Mesenchymal stem cell (in vitro differentiated cells and primary cell): ENCODE measurements at regions not wholly inside any gene's neighbourhood (a gene's known extent, or its start where the extent isn't known, plus 50 kb on each side); places are given as distances from the start of the nearest gene placed in this dataset.

Experiments
- DNase-seq: peaks from one replicate; pipeline ENCODE4 v3.0.0-alpha.2; 2013
- H2AFZ ChIP-seq: one replicate; pipeline ENCODE4 v1.6.1; 2013; ENCODE audit warnings: low read depth, mild to moderate bottlenecking, control low read depth, inconsistent platforms, low read length, moderate library complexity
- H2AK5ac ChIP-seq: 2 replicates; pipeline ENCODE4 v1.6.1; 2013; ENCODE audit warnings: low read length, moderate library complexity, mild to moderate bottlenecking, inconsistent platforms; ENCODE audit not compliant: severe bottlenecking
- H2BK120ac ChIP-seq: one replicate; pipeline ENCODE4 v1.6.1; 2013; ENCODE audit warnings: low read depth, mild to moderate bottlenecking, inconsistent platforms, low read length, moderate library complexity
- H2BK12ac ChIP-seq, 2 experiments: one replicate each; pipeline ENCODE4 v1.6.1; 2013; ENCODE audit warnings: inconsistent platforms in 2 of 2, low read length in 2 of 2, mild to moderate bottlenecking in 2 of 2, moderate library complexity in 2 of 2, control low read depth in 1 of 2
- H2BK15ac ChIP-seq: one replicate; pipeline ENCODE4 v1.6.1; 2013; ENCODE audit warnings: mild to moderate bottlenecking, low read depth, inconsistent platforms; ENCODE audit not compliant: poor library complexity, severe bottlenecking
- H2BK5ac ChIP-seq: 2 replicates; pipeline ENCODE4 v1.6.1; 2013; ENCODE audit warnings: low read depth, mild to moderate bottlenecking, low read length, control low read depth, inconsistent platforms; ENCODE audit not compliant: poor library complexity, severe bottlenecking
- H3K14ac ChIP-seq, 2 experiments: one replicate each; pipeline ENCODE4 v1.6.1; 2013; ENCODE audit warnings: inconsistent platforms in 2 of 2, low read length in 2 of 2, control low read depth in 1 of 2, mild to moderate bottlenecking in 1 of 2, moderate library complexity in 1 of 2
- H3K18ac ChIP-seq, 2 experiments: one replicate each; pipeline ENCODE4 v1.6.1; 2013; ENCODE audit warnings: inconsistent platforms in 2 of 2, low read length in 2 of 2, control low read depth in 1 of 2, low read depth in 1 of 2, mild to moderate bottlenecking in 1 of 2
- H3K23ac ChIP-seq, 2 experiments: one replicate each; pipeline ENCODE4 v1.6.1; 2013; ENCODE audit warnings: inconsistent platforms in 2 of 2, low read length in 2 of 2, mild to moderate bottlenecking in 2 of 2, moderate library complexity in 2 of 2, control low read depth in 1 of 2
- H3K27ac ChIP-seq: 2 replicates; pipeline ENCODE4 v1.5.1; 2013; ENCODE audit warnings: mild to moderate bottlenecking, moderate library complexity, low read length, control low read depth, inconsistent platforms; ENCODE audit not compliant: poor library complexity, severe bottlenecking
- H3K27me3 ChIP-seq, 2 experiments: 2 replicates each; pipeline versions ENCODE4 v1.6.1 to v1.7.0; 2013; ENCODE audit warnings: low read length in 2 of 2, mild to moderate bottlenecking in 2 of 2, moderate library complexity in 2 of 2, control low read depth in 1 of 2, inconsistent platforms in 1 of 2; ENCODE audit not compliant: control insufficient read depth in 1 of 2, insufficient read depth in 1 of 2
- H3K36me3 ChIP-seq, 2 experiments: 2 replicates each; pipeline versions ENCODE4 v1.6.1 to v1.7.0; 2013; ENCODE audit warnings: low read length in 2 of 2, control low read depth in 1 of 2, inconsistent platforms in 1 of 2, low read depth in 1 of 2, mild to moderate bottlenecking in 1 of 2; ENCODE audit not compliant: insufficient read depth in 2 of 2, control insufficient read depth in 1 of 2
- H3K4ac ChIP-seq, 2 experiments: one replicate each; pipeline ENCODE4 v1.6.1; 2013; ENCODE audit warnings: inconsistent platforms in 2 of 2, low read length in 2 of 2, mild to moderate bottlenecking in 2 of 2, moderate library complexity in 2 of 2, control low read depth in 1 of 2, low read depth in 1 of 2
- H3K4me1 ChIP-seq: 2 replicates; pipeline ENCODE4 v1.6.1; 2013; ENCODE audit warnings: low read depth, low read length, control low read depth; ENCODE audit not compliant: control insufficient read depth, insufficient read depth
- H3K4me2 ChIP-seq: 2 replicates; pipeline ENCODE4 v1.6.1; 2013; ENCODE audit warnings: low read length, mild to moderate bottlenecking, inconsistent platforms; ENCODE audit not compliant: poor library complexity, severe bottlenecking
- H3K4me3 ChIP-seq, 2 experiments: 2 replicates each; pipeline versions ENCODE4 v1.5.1 to v1.7.0; 2013; ENCODE audit warnings: low read length in 2 of 2, mild to moderate bottlenecking in 2 of 2, control low read depth in 1 of 2, low read depth in 1 of 2; ENCODE audit not compliant: insufficient read depth in 1 of 2
- H3K79me1 ChIP-seq: replicated peaks from 2 replicates; pipeline ENCODE4 v1.6.1; 2013; ENCODE audit warnings: mild to moderate bottlenecking, control low read depth, low read length, inconsistent platforms; ENCODE audit not compliant: poor library complexity, severe bottlenecking
- H3K9ac ChIP-seq: 2 replicates; pipeline ENCODE4 v1.7.0; 2013; ENCODE audit warnings: mild to moderate bottlenecking, low read length, moderate library complexity
- H3K9me3 ChIP-seq: 2 replicates; pipeline ENCODE4 v1.7.0; 2013; ENCODE audit warnings: mild to moderate bottlenecking, low read length; ENCODE audit not compliant: control insufficient read depth
- H4K8ac ChIP-seq: one replicate; pipeline ENCODE4 v1.6.1; 2013; ENCODE audit warnings: inconsistent platforms, mild to moderate bottlenecking, low read length, moderate library complexity
- H4K91ac ChIP-seq: one replicate; pipeline ENCODE4 v1.6.1; 2013; ENCODE audit warnings: mild to moderate bottlenecking, low read length, inconsistent platforms
- WGBS: methylation state at CpG from one replicate; pipeline ENCODE4 v1.1.7; 2013; ENCODE audit warnings: mixed read lengths; 5-methylcytosine and 5-hydroxymethylcytosine counted together

GRCh38 chr15:72953306-72953705, 99.0 kb upstream of the NEO1 start:
- H3K18ac ChIP-seq = no peak overlapping the region

GRCh38 chr15:72952151-72952550, 100.1 kb upstream of the NEO1 start:
- no peak for DNase-seq
- H3K18ac ChIP-seq = no peak overlapping the region
- H2BK15ac ChIP-seq = no peak overlapping the region
- WGBS = 100% methylated on average over 1 of the region's 1 CpG
- H4K91ac ChIP-seq = no peak overlapping the region
- no peak overlapping the region for H3K9ac ChIP-seq
- no peak overlapping the region for H3K27ac ChIP-seq
- H3K36me3 ChIP-seq = no peaks in the 10 kb centered on the region
- no peak overlapping the region for H3K4ac ChIP-seq
- H2AFZ ChIP-seq = no peak overlapping the region
- H3K79me1 ChIP-seq = no peaks in the 10 kb centered on the region
- peaks cover 8% of the 10 kb centered on the region for H3K9me3 ChIP-seq
- no peaks in the 10 kb centered on the region for H3K4me1 ChIP-seq
- H3K27me3 ChIP-seq = peaks cover 0 to 4% of the 10 kb centered on the region in 2 experiments
- H3K14ac ChIP-seq = no peak overlapping the region
- no peak overlapping the region for H3K4me2 ChIP-seq
- no peak overlapping the region for H3K23ac ChIP-seq
- no peak overlapping the region for H2BK5ac ChIP-seq
- no peak overlapping the region for H4K8ac ChIP-seq
- H3K4me3 ChIP-seq = no peak overlapping the region
- no peak overlapping the region for H2BK12ac ChIP-seq
- H2BK120ac ChIP-seq = no peak overlapping the region
- no peak overlapping the region for H2AK5ac ChIP-seq

More at GRCh38 chr15:72953306-72953705, 99.0 kb upstream of the NEO1 start:
- no peak overlapping the region for H2BK12ac ChIP-seq
- no peaks in the 10 kb centered on the region for H3K4me1 ChIP-seq
- no peak overlapping the region for H2BK15ac ChIP-seq
- no peak overlapping the region for H3K14ac ChIP-seq
- H3K27me3 ChIP-seq = peaks cover 0 to 4% of the 10 kb centered on the region in 2 experiments
- H3K9ac ChIP-seq = no peak overlapping the region
- no peak overlapping the region for H3K27ac ChIP-seq
- H3K36me3 ChIP-seq = no peaks in the 10 kb centered on the region
- H2BK120ac ChIP-seq = no peak overlapping the region
- H2AFZ ChIP-seq = no peak overlapping the region
- no peak overlapping the region for H2BK5ac ChIP-seq
- DNase-seq = no peak
- H3K9me3 ChIP-seq = no peaks in the 10 kb centered on the region
- H3K4ac ChIP-seq = no peak overlapping the region
- no peak overlapping the region for H3K4me2 ChIP-seq
- H3K4me3 ChIP-seq = no peak overlapping the region
- no peak overlapping the region for H2AK5ac ChIP-seq
- no peaks in the 10 kb centered on the region for H3K79me1 ChIP-seq
- no peak overlapping the region for H3K23ac ChIP-seq
- no peak overlapping the region for H4K91ac ChIP-seq
- 95% methylated on average over 5 of the region's 6 CpGs for WGBS
- no peak overlapping the region for H4K8ac ChIP-seq

- Histone ChIP-seq H3K79me1 (no peaks in the 10 kb centered on the region), H2BK5ac (no peak overlapping the region), H3K9ac (no peak overlapping the region), H4K91ac (no peak overlapping the region), H2AK5ac (no peak overlapping the region), H3K27ac (no peak overlapping the region), H3K18ac (no peak overlapping the region), H3K4me3 (no peak overlapping the region), H3K36me3 (no peaks in the 10 kb centered on the region), H2BK15ac (no peak overlapping the region), H3K14ac (no peak overlapping the region), H2AFZ (no peak overlapping the region), H3K4me1 (no peaks in the 10 kb centered on the region), H2BK120ac (no peak overlapping the region), H2BK12ac (no peak overlapping the region), H3K9me3 (peaks cover 13% of the 10 kb centered on the region), H4K8ac (no peak overlapping the region), H3K4ac (no peak overlapping the region), H3K4me2 (no peak overlapping the region), H3K27me3 (peaks cover 5 to 14% of the 10 kb centered on the region in 2 experiments), H3K23ac (no peak overlapping the region)
- no peak for DNase-seq
Measured at GRCh38 chr15:72948662-72949061, 103.6 kb upstream of the NEO1 start.

- Histone ChIP-seq H3K4me1 (no peaks in the 10 kb centered on the region), H3K23ac (no peak overlapping the region), H2BK120ac (no peak overlapping the region), H3K9me3 (peaks cover 13% of the 10 kb centered on the region), H4K91ac (no peak overlapping the region), H4K8ac (no peak overlapping the region), H2AFZ (no peak overlapping the region), H2AK5ac (no peak overlapping the region), H3K14ac (no peak overlapping the region), H3K4ac (no peak overlapping the region), H3K27ac (no peak overlapping the region), H3K18ac (no peak overlapping the region), H3K4me2 (no peak overlapping the region), H2BK12ac (no peak overlapping the region), H3K36me3 (no peaks in the 10 kb centered on the region), H2BK5ac (no peak overlapping the region), H3K79me1 (no peaks in the 10 kb centered on the region), H3K27me3 (peaks cover 5 to 23% of the 10 kb centered on the region in 2 experiments), H3K4me3 (no peak overlapping the region), H3K9ac (no peak overlapping the region), H2BK15ac (no peak overlapping the region)
- 100% methylated on average over 1 of the region's 2 CpGs for WGBS
- DNase-seq = no peak
Measured at GRCh38 chr15:72947709-72948108, 104.6 kb upstream of the NEO1 start.
